ENCODE measurements at regions not wholly inside any gene's neighbourhood (a gene's known extent, or its start where the extent isn't known, plus 50 kb on each side); places are given as distances from the start of the nearest gene placed in this dataset.
A peak's percentile ranks its signal among the peaks of the same experiment; 100 is the strongest.
"Not testable (repeated sequence)": the region's sequence is repeated elsewhere in the genome, so short reads cannot be mapped to it uniquely, and the experiment has no call there.

DNA sequence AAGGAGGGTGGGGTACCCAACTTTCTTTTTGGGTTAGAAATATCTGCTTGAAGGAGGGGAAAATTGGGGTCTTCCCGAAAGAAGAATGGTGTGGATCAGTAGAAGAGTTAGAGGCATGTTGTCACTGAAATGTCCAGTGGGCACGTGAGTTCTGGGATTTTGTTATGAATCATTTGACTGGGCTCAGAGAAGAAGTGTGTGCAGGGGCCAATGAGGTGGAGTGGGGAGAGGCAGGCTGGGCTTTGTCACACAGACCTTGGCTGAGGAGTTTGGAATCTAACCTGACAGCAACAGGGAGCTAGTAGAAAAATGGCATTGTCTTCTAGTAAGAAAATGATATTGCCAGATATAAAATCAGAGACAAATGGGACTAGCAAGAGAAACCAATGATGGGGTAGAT is 436.8 kb downstream of the MFSD1 start:
- FAIRE-seq = no peak

- FAIRE-seq = no peak
These were observed 437.2 kb downstream of the MFSD1 start for GRCh38 chr3:159239059-159239458.

DNA sequence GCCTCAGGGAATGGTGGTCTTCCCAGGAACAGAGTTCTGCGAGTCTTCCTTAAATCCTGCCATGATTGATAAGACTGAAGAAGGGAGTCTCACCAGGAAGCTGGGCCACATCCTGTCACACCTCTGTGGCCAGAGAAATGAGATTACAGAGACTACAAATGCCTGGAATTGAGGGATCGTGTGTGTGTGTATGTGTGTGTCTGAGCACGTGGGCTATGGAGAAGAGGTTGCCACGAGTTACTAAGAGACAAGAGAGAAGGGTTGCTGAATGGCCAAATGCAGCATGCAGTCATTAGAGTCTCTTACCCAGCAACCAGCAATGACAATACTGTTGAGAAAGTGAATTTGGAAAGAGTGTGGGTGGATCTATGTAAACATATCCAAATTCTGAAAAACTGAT is 443.1 kb downstream of the MFSD1 start:
- FAIRE-seq = no peak

- FAIRE-seq = no peak
These were observed 444.0 kb downstream of the MFSD1 start for GRCh38 chr3:159245871-159246270.

GRCh38 chr3:159246385-159246784 is 444.5 kb downstream of the MFSD1 start:
- FAIRE-seq = no peak

DNA sequence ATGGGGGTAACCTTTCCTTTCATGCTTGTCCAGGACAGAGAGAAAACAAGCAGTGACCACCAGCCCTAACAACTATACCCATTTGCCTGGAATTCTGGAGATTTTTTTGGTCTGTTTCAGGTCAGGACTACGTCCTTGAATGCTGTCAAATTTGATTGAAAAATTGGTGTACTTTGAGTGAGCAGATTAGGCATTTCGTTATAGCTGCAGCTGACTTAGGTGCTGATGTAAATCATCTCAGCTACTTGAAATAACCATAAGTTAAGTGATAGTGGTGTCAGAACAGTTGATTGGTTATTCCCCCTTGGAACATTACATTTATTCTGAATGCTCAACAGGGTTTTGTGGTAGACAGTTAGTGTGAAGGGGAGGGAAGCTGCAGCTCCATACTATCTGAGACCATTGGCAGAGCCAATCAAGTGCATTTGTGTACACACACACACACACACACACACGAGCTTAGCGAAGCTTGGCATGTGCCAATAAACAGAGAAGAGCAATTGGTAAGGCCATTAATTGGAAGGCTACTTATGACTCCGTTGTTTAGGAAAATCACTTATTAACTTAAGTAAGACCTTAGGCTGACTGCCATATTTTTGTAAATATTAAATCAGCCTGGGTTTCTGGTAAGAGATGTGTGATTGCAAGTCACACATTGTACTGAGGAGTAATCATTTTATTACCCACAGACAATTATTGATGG is 447.8 kb downstream of the MFSD1 start:
- FAIRE-seq = no peak

DNA sequence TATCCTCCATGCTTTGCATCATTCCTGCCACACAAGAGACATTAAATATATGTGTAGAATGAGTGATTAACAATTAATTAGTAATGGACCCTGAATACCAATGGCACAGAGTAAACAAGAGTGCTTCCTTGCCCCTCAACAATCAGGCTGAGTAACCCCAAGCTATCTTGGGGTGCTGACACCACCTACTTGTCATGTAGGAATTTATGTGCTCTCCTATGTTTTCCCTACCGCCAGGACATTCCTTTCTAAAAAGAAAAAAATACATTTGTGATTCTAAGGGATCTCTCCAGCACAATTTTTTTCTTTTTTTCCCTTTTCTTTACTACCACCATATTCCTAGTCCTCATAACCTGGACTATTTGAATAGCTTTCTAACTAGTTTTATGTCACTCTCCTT is 449.1 kb downstream of the MFSD1 start:
- FAIRE-seq = no peak

DNA sequence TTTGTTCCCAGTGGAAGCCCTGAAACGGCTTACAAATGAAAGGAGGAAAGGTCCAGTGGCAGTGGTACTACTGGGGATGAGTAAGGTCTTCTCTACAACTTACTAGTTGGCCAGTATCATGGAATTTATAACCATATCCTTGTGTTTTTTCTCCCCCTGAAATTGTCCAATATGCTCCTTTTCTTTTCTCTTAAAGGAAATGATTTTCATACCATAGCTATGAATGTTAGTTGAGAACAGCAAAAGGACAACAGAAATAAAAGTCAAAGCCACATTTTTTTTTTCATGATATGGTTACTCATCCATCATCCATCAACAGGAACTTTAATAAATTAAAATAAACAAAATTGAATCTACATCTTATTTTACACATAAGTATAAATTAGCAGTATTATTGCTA is 450.4 kb downstream of the MFSD1 start:
- FAIRE-seq = no peak

GRCh38 chr3:159252772-159253384 is 451.0 kb downstream of the MFSD1 start:
- FAIRE-seq = peak; percentile 17

GRCh38 chr3:159253860-159254259 is 452.0 kb downstream of the MFSD1 start:
- FAIRE-seq = no peak

DNA sequence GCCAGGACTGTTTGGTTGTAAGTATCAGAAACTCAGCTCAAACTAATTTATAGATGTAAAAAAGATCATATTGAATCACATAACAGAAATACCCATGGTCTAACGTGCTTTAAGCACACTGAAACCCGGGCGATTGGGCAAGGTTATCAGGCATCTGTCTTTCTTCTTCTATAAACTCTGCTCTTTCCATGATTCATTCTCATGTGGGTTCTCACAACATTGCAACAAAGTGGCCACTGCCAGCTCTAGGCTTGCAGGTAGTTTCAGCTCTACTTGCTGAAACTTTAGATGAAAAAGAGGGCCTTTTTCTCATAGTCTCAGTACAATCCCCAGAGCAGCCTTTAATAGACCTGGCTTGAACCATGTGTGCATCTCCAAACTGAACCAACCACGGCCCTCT is 456.1 kb downstream of the MFSD1 start:
- no peak for FAIRE-seq

- no peak for FAIRE-seq
These were observed 457.1 kb downstream of the MFSD1 start for GRCh38 chr3:159258934-159259333.

DNA sequence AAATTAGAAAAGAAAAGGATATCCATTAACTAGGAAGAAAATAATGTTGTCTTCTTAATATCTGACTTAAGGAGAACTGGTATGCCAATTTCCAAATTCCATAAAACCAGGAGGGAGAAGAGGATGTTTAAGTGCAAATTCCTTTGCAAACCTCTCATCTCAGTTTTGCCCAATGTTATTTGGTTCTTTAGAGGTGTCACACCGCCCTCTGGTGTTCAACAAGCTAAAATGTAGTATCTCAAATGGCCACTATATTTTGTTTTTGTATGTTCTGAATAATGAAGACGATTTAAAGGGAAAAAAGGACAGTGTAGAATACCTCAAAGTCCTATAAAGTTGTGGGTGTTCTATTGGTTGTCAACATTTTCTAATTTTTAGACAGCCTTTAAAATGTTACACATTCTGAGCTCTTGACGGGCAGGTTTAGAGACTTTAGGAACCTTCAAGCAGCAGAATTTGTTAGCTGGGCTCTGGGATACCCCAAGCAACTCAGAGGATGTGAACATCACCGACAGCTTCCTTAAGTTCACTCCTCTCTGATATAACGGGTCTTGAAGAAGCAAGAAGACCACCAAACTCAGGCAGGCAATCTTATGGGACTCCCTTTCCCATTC is 458.3 kb downstream of the MFSD1 start:
- FAIRE-seq = peak; percentile 60

GRCh38 chr3:159261333-159261732 is 459.5 kb downstream of the MFSD1 start:
- FAIRE-seq = not testable (repeated sequence)

GRCh38 chr3:159263750-159264553 is 462.1 kb downstream of the MFSD1 start:
- FAIRE-seq = peak; percentile 68

DNA sequence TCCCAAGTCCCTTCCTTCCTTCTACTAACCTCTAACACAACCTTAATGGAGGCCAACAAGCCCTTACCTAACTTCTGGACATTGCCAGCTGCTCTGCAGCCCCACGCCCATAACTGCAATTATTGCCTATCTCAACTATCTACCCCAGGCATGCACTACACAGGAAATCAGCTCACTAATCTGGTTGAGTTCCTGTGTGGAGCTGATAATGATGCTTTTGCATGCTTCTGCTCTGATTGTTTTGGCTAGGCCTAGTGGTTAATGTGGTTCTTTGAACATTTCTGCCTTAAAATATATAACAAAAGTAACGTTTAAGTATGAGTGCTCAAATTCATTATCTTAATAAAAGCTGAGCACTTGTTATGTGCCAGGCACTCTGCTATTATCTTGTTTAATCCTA is 463.9 kb downstream of the MFSD1 start:
- no peak for FAIRE-seq

DNA sequence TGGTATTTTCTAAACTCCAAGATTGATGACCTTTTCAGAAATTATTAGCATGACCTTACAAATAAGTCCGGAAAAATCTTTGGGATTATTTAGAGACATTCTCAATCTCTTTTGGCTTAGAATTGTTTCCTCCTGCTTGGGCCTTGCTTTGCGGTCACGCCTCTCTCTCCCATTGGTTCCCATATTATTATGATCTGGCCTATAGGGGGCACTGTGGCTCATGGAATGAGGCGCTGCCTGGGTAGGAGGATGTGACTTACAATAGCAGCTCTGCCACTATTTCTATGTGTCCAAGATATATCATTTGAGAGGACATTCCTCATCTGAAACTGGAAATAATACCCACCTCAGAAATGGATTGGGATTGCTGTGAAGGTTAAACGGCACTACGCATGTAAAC is 464.9 kb downstream of the MFSD1 start:
- no peak for FAIRE-seq

- FAIRE-seq = no peak
These were observed 470.1 kb downstream of the MFSD1 start for GRCh38 chr3:159271799-159272512.

GRCh38 chr3:159273070-159273469 is 471.2 kb downstream of the MFSD1 start:
- FAIRE-seq = no peak

DNA sequence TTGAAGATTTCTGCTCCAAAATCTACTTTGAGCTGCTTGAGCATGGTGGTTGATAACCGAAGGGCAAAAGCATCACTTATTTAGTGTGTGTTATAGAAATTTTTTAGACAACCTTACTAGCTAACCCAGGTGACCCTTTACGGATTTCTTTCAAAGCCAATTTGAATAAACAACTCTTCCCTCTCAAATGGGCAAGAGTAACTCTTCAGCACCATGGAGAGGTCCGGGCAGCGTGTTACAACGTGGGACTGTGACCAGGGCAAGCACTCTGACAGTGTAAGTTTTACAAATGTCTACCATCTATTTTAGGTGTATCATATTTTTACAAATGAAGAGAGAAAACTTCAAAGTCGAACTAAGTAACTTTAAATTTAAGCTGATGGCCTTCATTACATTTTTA is 471.8 kb downstream of the MFSD1 start:
- FAIRE-seq = no peak

- no peak for FAIRE-seq
These were observed 473.9 kb downstream of the MFSD1 start for GRCh38 chr3:159275741-159276140.

DNA sequence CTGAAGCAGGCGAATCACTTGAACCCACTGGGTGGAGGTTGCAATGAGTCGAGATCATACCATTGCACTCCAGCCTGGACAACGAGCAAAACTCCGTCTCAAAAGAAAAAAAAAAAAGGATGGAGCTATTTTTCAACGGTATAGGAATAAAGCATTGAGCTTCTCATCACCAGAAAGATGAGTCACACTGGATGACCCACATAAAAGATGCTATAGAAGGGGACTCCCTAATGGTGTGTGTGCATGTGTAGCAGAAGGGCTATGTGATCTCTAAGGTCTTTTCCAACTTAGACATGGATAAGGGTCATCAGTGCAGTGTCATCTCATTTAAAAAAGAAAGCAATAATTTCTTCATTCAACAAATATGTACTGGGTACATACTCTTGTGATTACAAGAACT is 476.0 kb downstream of the MFSD1 start:
- no peak for FAIRE-seq
